GM13977 (cell line): ENCODE measurements at regions not wholly inside any gene's neighbourhood (a gene's known extent, or its start where the extent isn't known, plus 50 kb on each side); places are given as distances from the start of the nearest gene placed in this dataset.

ENCODE experiments used
- DNase-seq: peaks from one replicate; pipeline ENCODE4 v3.0.0; 2012; ENCODE audit warnings: low spot score
- in situ Hi-C: fragments of 300-500 bp; cut with MboI; formaldehyde crosslinking; loops from one replicate; pipeline ENCODE4 v1.12.0; 2022; ENCODE audit warnings: low sequenced_read_pairs, low pct_unique_long_range_greater_than_20kb, mixed read lengths, inconsistent platforms; ENCODE audit not compliant: unreplicated experiment
- TF ChIP-seq, protein P1 (sequence below): IDR thresholded peaks from 2 replicates; pipeline ENCODE4 v1.5.1; 2012; ENCODE audit warnings: mild to moderate bottlenecking, control low read depth; ENCODE audit not compliant: insufficient read depth; ENCODE audit errors: extremely low read depth, missing control alignments

DNA sequence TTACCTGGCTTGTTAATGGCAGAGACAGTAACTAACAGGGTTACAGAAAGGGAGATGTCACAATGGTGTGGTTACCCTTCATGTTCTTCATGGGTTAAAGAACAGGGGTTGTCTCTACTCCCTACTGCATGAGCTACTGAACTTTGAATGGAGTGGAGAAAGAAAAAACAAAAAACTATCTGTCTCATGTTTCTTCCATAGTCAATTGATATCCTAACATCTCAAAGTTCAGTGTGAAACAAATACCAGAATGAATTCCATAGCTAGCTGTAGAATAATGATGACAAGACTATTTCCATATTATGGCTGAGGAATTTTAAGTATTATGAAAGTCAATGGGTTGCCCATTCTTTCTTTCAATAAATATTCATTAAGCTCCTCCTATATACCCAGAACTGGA lies 161.3 kb upstream of the LPP start:
- no peak for DNase-seq
- in situ Hi-C loops: no loop called here
- TF ChIP-seq, protein P1, sequence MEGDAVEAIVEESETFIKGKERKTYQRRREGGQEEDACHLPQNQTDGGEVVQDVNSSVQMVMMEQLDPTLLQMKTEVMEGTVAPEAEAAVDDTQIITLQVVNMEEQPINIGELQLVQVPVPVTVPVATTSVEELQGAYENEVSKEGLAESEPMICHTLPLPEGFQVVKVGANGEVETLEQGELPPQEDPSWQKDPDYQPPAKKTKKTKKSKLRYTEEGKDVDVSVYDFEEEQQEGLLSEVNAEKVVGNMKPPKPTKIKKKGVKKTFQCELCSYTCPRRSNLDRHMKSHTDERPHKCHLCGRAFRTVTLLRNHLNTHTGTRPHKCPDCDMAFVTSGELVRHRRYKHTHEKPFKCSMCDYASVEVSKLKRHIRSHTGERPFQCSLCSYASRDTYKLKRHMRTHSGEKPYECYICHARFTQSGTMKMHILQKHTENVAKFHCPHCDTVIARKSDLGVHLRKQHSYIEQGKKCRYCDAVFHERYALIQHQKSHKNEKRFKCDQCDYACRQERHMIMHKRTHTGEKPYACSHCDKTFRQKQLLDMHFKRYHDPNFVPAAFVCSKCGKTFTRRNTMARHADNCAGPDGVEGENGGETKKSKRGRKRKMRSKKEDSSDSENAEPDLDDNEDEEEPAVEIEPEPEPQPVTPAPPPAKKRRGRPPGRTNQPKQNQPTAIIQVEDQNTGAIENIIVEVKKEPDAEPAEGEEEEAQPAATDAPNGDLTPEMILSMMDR: no peak

DNA sequence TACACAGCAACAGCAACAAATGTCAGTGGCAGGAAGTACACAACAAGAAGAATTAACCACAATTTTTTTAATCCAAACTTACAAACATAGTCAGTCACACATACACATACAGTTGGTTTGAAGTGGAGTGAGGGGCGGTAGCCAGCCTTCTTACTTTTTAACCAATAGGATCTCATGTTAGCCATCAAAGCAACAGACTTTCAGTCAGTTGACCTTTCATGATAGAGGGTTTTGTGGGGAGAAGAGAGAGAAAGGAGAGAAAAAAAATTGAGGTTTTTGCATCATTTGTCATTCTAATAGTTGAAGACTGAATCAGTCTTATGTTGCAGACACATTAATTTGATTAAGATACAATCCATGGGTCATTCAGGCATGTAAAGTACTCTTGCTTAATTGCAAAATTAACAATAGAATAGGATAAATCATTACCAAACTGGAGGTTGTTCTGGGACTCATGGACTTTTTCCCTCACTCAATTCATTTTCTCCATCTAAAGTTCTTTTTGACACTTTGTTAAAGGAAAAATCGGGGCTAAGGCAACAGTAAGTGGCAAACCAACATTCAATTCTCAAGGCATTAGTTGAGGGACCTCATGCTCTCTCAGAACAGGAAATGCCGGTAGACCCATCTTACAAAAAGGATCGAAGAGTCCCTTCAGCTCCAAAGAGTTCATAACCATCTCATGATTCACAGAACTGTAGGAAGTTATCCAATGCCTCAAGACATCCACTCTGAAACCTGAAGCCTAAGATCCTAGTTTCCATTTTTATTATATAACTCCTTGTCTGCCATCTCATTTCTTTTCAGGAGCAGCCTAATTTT lies 159.5 kb upstream of the LPP start:
- TF ChIP-seq, protein P1: no peak
- in situ Hi-C loops: no loop called here
- DNase-seq: no peak

DNA sequence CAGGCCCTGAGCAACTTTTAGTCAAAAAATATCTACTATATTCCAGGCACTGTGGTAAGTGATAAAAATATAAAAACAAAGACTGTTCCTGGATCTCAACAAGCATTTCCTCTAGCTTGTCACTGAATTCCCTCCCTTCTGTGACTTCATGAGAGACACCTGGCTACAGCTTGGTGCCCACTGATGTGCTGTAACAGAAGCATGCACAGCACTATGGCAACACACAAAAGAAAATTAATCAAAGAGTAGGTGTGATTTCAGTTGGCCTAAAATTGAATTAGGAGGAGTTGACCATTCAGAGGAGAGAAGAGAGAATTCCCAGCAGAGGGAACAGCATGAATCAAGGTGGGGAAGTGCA lies 158.9 kb upstream of the LPP start:
- in situ Hi-C loops: no loop called here
- no peak for DNase-seq
- TF ChIP-seq, protein P1: no peak

DNA sequence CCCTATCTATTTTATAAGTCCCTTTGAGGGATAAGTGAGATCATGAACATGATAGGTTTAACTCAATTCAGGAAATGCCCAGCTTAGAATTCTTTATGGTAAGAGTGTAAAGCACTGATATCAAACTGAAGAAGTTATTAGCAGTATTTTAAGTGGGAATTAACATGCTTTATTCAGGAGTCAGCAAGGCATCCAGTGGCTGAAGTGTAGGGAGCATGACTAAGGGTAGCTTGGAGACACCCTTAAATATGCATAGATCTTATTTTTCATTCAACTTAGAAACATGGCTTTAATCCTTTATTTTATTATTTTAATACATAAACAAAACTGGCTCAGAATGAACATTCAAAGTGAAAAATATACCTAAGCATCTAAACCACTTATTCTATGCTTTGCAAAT lies 158.3 kb upstream of the LPP start:
- TF ChIP-seq, protein P1: no peak
- in situ Hi-C loops: no loop called here
- no peak for DNase-seq

DNA sequence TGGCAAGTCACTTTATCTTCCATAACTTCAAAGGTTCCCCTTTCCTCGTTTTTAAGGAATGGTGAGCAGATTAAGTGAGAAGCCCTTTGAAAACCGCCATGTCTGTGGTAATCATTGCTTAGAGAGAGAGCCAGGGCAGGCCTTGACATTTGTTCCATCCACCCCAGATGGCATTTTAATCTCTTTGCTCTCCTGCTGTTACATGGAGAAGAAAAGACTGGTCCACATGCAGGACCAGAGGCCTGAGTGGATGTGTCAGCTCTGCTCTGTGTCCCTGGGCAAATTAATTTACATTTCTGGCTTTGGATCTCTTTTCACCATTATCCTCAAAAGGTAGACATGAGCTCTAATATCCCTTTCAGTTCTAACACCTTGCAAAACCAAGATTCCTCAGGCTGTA lies 157.3 kb upstream of the LPP start:
- in situ Hi-C loops: no loop called here
- TF ChIP-seq, protein P1: no peak
- DNase-seq: no peak

DNA sequence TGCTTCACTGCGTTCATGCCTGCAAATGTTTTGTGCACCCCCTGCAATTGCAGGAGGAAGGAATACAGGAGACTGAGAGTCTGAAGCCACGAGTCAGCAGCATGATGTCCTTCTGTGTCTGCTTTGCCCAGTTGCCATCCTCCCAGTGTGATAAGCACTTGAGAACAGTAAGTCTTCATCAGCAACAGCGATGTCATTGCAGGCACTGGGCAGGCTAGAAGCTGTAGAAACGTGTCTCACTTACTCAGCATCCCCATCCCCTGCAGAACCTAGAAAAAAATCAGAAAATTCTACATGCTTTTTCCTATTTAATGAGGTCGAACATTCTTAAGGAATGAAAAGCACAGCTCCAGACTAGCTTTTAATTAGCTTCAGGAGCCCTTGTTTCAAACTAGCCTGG lies 156.5 kb upstream of the LPP start:
- TF ChIP-seq, protein P1: no peak
- DNase-seq: no peak
- in situ Hi-C loops: no loop called here
